GM12865 (cell line): ENCODE measurements at regions not wholly inside any gene's neighbourhood (a gene's known extent, or its start where the extent isn't known, plus 50 kb on each side); places are given as distances from the start of the nearest gene placed in this dataset.

Experiments
- DNase-seq: peaks from one replicate; pipeline ENCODE4 v3.0.0; 2010; ENCODE audit warnings: low read depth
- H3K4me3 ChIP-seq: 2 replicates; pipeline ENCODE4 v1.5.1; 2011; ENCODE audit warnings: mild to moderate bottlenecking, low read depth, low read length, control low read depth
- TF ChIP-seq, protein P1 (sequence below): IDR thresholded peaks from 2 replicates; pipeline ENCODE4 v1.5.1; 2011; ENCODE audit warnings: low read length, control low read depth, low read depth, inconsistent platforms; ENCODE audit not compliant: insufficient read depth; ENCODE audit errors: missing control alignments

DNA sequence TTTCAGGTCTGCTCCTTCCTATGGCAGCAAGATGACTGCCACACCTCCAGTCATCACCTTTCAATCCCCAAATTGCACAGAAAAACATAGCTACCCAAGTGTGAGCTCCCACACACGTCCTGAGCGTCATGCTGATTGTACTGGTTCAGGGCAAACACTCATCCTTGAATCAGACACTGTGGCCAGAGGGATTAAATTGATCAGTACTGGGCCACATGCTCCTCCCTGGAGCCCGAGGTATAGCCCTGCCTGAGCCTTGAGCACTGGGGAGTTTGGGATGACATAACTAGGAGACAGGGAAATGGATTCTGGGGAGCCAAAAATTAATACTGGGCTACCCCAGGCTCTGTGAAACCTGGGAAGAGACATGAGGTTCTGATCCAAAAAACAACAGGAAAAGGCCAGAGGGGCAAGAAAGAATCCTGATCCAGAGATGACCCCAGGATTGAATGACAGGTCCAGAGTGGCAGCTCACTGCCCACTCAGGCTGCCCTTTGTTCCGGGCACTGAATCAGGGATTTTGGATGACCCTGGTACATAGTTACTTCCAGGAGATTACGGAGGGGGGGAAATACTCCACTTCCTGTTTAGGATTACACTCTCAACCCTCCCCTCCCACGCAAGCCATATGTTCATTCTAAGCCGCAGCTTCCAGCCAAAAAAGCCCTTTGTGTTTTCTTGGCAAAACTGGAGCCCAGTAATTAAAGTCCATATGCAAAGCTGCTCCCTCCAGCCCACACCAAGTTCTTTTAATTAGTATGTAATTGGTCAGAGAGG lies 141.6 kb upstream of the SPRY4 start:
- DNase-seq, result no peak
- no peak overlapping the region for H3K4me3 ChIP-seq
- TF ChIP-seq, protein P1, sequence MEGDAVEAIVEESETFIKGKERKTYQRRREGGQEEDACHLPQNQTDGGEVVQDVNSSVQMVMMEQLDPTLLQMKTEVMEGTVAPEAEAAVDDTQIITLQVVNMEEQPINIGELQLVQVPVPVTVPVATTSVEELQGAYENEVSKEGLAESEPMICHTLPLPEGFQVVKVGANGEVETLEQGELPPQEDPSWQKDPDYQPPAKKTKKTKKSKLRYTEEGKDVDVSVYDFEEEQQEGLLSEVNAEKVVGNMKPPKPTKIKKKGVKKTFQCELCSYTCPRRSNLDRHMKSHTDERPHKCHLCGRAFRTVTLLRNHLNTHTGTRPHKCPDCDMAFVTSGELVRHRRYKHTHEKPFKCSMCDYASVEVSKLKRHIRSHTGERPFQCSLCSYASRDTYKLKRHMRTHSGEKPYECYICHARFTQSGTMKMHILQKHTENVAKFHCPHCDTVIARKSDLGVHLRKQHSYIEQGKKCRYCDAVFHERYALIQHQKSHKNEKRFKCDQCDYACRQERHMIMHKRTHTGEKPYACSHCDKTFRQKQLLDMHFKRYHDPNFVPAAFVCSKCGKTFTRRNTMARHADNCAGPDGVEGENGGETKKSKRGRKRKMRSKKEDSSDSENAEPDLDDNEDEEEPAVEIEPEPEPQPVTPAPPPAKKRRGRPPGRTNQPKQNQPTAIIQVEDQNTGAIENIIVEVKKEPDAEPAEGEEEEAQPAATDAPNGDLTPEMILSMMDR, result no peak

DNA sequence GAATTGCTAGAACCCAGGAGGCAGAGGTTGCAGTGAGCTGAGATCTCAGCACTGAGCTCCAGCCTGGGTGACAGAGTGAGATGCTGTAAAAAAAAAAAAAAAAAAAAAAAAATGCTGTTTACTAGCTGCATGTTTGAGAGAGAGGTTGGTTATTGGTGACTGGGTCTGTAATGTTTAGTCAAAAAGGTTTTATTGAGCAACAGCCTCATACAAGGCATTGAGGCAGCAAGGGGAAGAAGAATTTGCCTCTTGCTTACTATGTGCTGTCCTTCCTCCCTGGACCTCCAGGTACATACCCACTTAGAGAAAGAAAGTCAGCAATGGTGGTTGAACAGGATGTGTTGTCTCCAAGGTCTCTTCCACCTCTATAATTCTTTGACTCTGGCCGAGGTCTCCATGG lies 140.7 kb upstream of the SPRY4 start:
- TF ChIP-seq, protein P1, result no peak
- no peak overlapping the region for H3K4me3 ChIP-seq
- no peak for DNase-seq

DNA sequence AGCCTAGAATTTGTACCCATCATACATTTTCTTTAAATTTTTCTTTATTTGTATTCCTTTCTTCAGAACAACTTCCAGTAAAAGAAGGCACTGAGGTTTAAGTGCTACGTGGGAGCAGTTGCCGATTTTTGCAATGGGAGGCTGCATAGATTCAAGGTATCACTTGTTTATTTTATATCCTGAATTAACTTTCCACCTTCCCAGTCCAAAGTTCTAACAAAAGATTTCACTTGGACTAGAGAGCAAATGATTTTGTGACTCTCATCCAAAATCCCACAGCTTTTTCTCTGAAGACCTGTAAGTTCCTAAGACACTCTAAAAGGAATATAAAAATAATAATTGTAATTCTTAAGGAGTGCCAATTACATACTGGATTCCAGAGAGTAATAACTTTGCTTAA lies 139.1 kb upstream of the SPRY4 start:
- TF ChIP-seq, protein P1, result no peak
- H3K4me3 ChIP-seq, result no peak overlapping the region
- DNase-seq, result no peak

DNA sequence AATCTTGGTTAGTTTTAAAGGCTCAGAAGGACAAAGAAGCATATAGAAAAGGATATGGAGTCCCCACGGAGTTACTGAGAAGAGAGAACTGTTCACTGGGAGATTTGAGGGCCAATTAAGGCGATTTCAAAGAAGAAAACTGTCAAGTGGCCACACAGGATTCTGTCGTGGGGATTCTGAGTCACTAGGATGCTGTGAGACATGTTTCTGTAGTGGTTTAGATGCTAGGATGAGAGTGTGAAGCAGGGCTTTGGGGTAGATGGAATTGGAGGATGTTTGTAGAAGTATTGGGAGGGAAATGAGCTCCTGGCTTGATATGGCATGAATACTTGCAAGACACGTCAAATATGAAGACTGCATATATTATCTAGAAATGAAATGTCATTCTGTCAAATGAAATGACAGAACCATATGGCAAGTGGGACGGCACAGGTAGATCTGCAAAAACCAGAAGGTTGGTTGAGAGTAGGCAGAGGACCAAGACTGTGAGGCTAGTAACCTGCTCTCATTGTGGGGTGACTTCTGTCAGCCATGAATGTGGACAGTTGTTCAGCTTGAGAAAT lies 136.3 kb upstream of the SPRY4 start:
- DNase-seq, result no peak
- no peak overlapping the region for H3K4me3 ChIP-seq
- TF ChIP-seq, protein P1, result no peak

DNA sequence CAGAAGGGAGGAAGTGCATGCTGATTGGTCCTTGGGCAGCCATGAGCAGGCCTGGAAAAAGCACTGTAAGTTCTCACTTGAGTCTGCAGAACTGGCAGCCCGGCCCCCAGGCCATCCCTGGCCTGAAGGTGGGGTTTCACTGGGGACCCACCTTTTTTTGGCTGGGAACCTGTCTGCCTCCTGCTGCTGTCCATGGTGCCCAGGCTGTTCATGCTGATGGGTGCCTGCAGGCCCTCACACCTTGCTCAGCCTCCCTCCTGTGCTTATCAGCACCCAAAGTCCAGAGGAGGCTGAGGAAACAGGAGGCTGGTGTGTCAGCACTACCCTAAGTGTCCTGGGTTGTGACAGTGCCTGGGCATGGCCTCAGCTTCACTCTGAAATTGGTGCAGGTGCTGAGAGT lies 134.4 kb upstream of the SPRY4 start:
- no peak overlapping the region for H3K4me3 ChIP-seq
- TF ChIP-seq, protein P1, result no peak
- no peak for DNase-seq

DNA sequence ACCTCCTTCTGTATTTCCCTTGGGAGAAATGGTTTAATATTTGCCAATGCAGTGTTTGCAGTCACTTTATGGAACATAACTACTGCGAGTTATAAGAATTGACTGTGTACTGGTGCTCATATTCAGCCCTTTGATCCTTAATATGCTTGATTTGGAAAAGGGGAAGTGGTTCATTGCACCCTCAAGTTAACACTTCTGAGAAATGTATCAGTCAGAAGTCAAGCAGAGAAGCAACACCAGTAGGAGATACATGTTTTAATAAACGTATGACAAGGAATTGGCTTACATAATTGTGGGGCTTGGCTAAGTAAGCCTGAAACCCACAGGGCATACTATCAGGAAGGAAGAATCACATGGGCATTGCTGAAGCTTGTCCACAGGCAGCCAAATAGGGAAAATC lies 131.0 kb upstream of the SPRY4 start:
- no peak for DNase-seq
- TF ChIP-seq, protein P1, result no peak
- H3K4me3 ChIP-seq, result no peak overlapping the region

DNA sequence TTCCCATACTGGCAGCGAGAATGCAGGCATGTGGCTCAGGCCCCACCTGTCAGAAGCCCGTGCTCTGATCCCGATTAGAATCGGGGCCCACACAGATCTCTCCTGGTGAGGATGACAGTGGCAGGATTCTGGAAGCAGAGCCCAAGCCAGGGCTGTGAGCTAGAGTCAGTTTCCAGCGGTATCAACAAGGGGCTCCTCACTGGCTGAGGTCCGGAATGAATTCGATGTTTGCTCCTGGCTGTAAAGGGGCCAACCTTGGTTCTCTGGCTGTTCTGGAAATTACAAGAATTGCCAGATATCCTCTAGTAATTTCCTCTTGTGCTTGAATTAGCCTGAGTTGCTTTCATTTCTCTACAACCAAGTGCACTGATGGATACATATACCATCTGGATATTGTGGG lies 129.1 kb upstream of the SPRY4 start:
- TF ChIP-seq, protein P1, result no peak

More for the DNA sequence above, 129.1 kb upstream of the SPRY4 start:
- no peak for DNase-seq
- no peak overlapping the region for H3K4me3 ChIP-seq
